Neural progenitor cell (in vitro differentiated cells): ENCODE measurements at regions not wholly inside any gene's neighbourhood (a gene's known extent, or its start where the extent isn't known, plus 50 kb on each side); places are given as distances from the start of the nearest gene placed in this dataset.

Experiments
- EZH2 ChIP-seq: fragments of 200-600 bp; sonication (generic); IDR thresholded peaks from 2 replicates; pipeline ENCODE4 v1.6.1; 2017; ENCODE audit warnings: antibody characterized with exemption, mild to moderate bottlenecking, moderate library complexity
- TF ChIP-seq, protein P1 (sequence below): fragments of 200-600 bp; sonication (generic); IDR thresholded peaks from 2 replicates; pipeline ENCODE4 v1.5.1; 2017; ENCODE audit warnings: antibody characterized with exemption, mild to moderate bottlenecking

GRCh38 chr1:119260506-119260905 lies 108.1 kb upstream of the HAO2 start:
- TF ChIP-seq, protein P1, sequence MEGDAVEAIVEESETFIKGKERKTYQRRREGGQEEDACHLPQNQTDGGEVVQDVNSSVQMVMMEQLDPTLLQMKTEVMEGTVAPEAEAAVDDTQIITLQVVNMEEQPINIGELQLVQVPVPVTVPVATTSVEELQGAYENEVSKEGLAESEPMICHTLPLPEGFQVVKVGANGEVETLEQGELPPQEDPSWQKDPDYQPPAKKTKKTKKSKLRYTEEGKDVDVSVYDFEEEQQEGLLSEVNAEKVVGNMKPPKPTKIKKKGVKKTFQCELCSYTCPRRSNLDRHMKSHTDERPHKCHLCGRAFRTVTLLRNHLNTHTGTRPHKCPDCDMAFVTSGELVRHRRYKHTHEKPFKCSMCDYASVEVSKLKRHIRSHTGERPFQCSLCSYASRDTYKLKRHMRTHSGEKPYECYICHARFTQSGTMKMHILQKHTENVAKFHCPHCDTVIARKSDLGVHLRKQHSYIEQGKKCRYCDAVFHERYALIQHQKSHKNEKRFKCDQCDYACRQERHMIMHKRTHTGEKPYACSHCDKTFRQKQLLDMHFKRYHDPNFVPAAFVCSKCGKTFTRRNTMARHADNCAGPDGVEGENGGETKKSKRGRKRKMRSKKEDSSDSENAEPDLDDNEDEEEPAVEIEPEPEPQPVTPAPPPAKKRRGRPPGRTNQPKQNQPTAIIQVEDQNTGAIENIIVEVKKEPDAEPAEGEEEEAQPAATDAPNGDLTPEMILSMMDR, result no peak
- TF ChIP-seq EZH2, result no peak
